ENCODE measurements at regions not wholly inside any gene's neighbourhood (a gene's known extent, or its start where the extent isn't known, plus 50 kb on each side); places are given as distances from the start of the nearest gene placed in this dataset.
A peak's percentile ranks its signal among the peaks of the same experiment; 100 is the strongest.
"Not testable (repeated sequence)": the region's sequence is repeated elsewhere in the genome, so short reads cannot be mapped to it uniquely, and the experiment has no call there.

- no peak for DNase-seq (ENCODE audit: low spot score)
These were observed 216.8 kb downstream of the FBXO8 start for GRCh38 chr4:174066611-174067205.

GRCh38 chr4:174062831-174063230 is 220.6 kb downstream of the FBXO8 start:
- no peak for DNase-seq (ENCODE audit: low spot score)

GRCh38 chr4:174061026-174061425 is 222.4 kb downstream of the FBXO8 start:
- no peak for DNase-seq (ENCODE audit: low spot score)

GRCh38 chr4:174058846-174059245 is 224.6 kb downstream of the FBXO8 start:
- no peak for DNase-seq (ENCODE audit: low spot score)

GRCh38 chr4:174056959-174057358 is 226.5 kb downstream of the FBXO8 start:
- no peak for DNase-seq (ENCODE audit: low spot score)

- no peak for DNase-seq (ENCODE audit: low spot score)
These were observed 228.1 kb downstream of the FBXO8 start for GRCh38 chr4:174055344-174055743.

GRCh38 chr4:174053895-174054294 is 229.6 kb downstream of the FBXO8 start:
- no peak for DNase-seq (ENCODE audit: low spot score)

GRCh38 chr4:174047363-174047762 is 236.1 kb downstream of the FBXO8 start:
- no peak for DNase-seq (ENCODE audit: low spot score)

- not testable (repeated sequence) for DNase-seq (ENCODE audit: low spot score)
These were observed 237.6 kb downstream of the FBXO8 start for GRCh38 chr4:174045829-174046228.

GRCh38 chr4:174045381-174045780 is 238.1 kb downstream of the FBXO8 start:
- no peak for DNase-seq (ENCODE audit: low spot score)

GRCh38 chr4:174041555-174042105 is 241.8 kb downstream of the FBXO8 start:
- no peak for DNase-seq (ENCODE audit: low spot score)

GRCh38 chr4:174040287-174040686 is 243.2 kb downstream of the FBXO8 start:
- DNase-seq (ENCODE audit: low spot score) = no peak

- no peak for DNase-seq (ENCODE audit: low spot score)
These were observed 245.0 kb downstream of the FBXO8 start for GRCh38 chr4:174038481-174038880.

- DNase-seq (ENCODE audit: low spot score) = no peak
These were observed 245.8 kb downstream of the FBXO8 start for GRCh38 chr4:174037631-174038030.

GRCh38 chr4:174037049-174037448 is 246.4 kb downstream of the FBXO8 start:
- peak; percentile 31 for DNase-seq (ENCODE audit: low spot score)

GRCh38 chr4:174036576-174036975 is 246.9 kb downstream of the FBXO8 start:
- DNase-seq (ENCODE audit: low spot score) = no peak

- no peak for DNase-seq (ENCODE audit: low spot score)
These were observed 247.4 kb downstream of the FBXO8 start for GRCh38 chr4:174036111-174036510.

- DNase-seq (ENCODE audit: low spot score) = no peak
These were observed 259.8 kb downstream of the FBXO8 start for GRCh38 chr4:174023641-174024040.

- no peak for DNase-seq (ENCODE audit: low spot score)
These were observed 265.2 kb downstream of the FBXO8 start for GRCh38 chr4:174018236-174018635.

GRCh38 chr4:174016251-174016650 is 267.2 kb downstream of the FBXO8 start:
- no peak for DNase-seq (ENCODE audit: low spot score)

GRCh38 chr4:174012886-174013259 is 270.6 kb downstream of the FBXO8 start:
- DNase-seq (ENCODE audit: low spot score) = no peak

- DNase-seq (ENCODE audit: low spot score) = no peak
These were observed 271.2 kb downstream of the FBXO8 start for GRCh38 chr4:174012135-174012885.

GRCh38 chr4:174010547-174010946 is 272.9 kb downstream of the FBXO8 start:
- no peak for DNase-seq (ENCODE audit: low spot score)
